ENCODE measurements at regions not wholly inside any gene's neighbourhood (a gene's known extent, or its start where the extent isn't known, plus 50 kb on each side); places are given as distances from the start of the nearest gene placed in this dataset.

GRCh38 chr9:108536836-108537601 is 318.8 kb downstream of the ACTL7B start:
- TF ChIP-seq, protein P1, sequence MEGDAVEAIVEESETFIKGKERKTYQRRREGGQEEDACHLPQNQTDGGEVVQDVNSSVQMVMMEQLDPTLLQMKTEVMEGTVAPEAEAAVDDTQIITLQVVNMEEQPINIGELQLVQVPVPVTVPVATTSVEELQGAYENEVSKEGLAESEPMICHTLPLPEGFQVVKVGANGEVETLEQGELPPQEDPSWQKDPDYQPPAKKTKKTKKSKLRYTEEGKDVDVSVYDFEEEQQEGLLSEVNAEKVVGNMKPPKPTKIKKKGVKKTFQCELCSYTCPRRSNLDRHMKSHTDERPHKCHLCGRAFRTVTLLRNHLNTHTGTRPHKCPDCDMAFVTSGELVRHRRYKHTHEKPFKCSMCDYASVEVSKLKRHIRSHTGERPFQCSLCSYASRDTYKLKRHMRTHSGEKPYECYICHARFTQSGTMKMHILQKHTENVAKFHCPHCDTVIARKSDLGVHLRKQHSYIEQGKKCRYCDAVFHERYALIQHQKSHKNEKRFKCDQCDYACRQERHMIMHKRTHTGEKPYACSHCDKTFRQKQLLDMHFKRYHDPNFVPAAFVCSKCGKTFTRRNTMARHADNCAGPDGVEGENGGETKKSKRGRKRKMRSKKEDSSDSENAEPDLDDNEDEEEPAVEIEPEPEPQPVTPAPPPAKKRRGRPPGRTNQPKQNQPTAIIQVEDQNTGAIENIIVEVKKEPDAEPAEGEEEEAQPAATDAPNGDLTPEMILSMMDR (conservative IDR thresholded peaks at IDR 0.05; ENCODE audit: low read depth, low read length): no peak
- no peak overlapping the region for H3K4me3 ChIP-seq (IDR thresholded peaks at IDR 0.05; ENCODE audit: insufficient read depth, low read depth, low read length)

DNA sequence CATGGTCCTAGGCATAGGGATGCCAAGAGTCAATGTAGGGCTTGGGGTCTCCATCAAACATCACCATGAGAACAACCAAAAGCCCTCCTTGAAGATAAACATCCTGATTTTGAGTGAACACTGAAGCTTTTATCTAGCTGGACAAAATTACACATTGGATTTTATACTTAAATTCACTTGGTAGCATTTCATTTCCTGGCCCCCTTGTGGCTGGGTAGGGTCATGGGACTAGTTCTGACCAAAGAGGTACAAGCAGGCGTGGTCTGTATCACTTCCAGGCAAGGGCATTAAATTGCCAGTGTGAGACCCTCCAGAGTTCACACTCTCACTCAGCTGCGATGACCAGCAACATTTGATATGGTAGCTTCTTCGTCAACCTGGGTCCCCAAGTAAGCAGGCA is 320.3 kb downstream of the ACTL7B start:
- H3K36me3 ChIP-seq (ENCODE audit: insufficient read depth): no peaks in the 10 kb centered on the region
- H3K4me2 ChIP-seq: no peak overlapping the region
- no peak overlapping the region for H2AFZ ChIP-seq (ENCODE audit: low read depth)
- no peak overlapping the region for H3K9ac ChIP-seq
- TF ChIP-seq, protein P1 (conservative IDR thresholded peaks at IDR 0.05; ENCODE audit: low read depth, low read length): peak; percentile 78
- H4K20me1 ChIP-seq (ENCODE audit: insufficient read depth): no peaks in the 10 kb centered on the region
- H3K4me1 ChIP-seq (ENCODE audit: low read depth, poor library complexity, severe bottlenecking): no peaks in the 10 kb centered on the region
- H3K79me2 ChIP-seq (ENCODE audit: insufficient read depth, low read depth): no peaks in the 10 kb centered on the region
- no peaks in the 10 kb centered on the region for H3K27me3 ChIP-seq (ENCODE audit: insufficient read depth, low read depth)
- H3K27ac ChIP-seq: no peak overlapping the region
- no peak overlapping the region for H3K4me3 ChIP-seq (IDR thresholded peaks at IDR 0.05; ENCODE audit: insufficient read depth, low read depth, low read length)

More at GRCh38 chr9:108536836-108537601, 318.8 kb downstream of the ACTL7B start:
- no peaks in the 10 kb centered on the region for H3K79me2 ChIP-seq (ENCODE audit: insufficient read depth, low read depth)
- no peak overlapping the region for H3K4me2 ChIP-seq
- H4K20me1 ChIP-seq (ENCODE audit: insufficient read depth): no peaks in the 10 kb centered on the region
- no peaks in the 10 kb centered on the region for H3K36me3 ChIP-seq (ENCODE audit: insufficient read depth)
- no peak overlapping the region for H3K27ac ChIP-seq
- H3K4me1 ChIP-seq (ENCODE audit: low read depth, poor library complexity, severe bottlenecking): no peaks in the 10 kb centered on the region
- no peak overlapping the region for H2AFZ ChIP-seq (ENCODE audit: low read depth)
- H3K27me3 ChIP-seq (ENCODE audit: insufficient read depth, low read depth): no peaks in the 10 kb centered on the region
- H3K9ac ChIP-seq: no peak overlapping the region

GRCh38 chr9:108534741-108535140 is 321.0 kb downstream of the ACTL7B start:
- H3K4me2 ChIP-seq: no peak overlapping the region

GRCh38 chr9:108530141-108530540 is 325.6 kb downstream of the ACTL7B start:
- H3K27me3 ChIP-seq (ENCODE audit: insufficient read depth, low read depth): no peaks in the 10 kb centered on the region
- no peak overlapping the region for H3K27ac ChIP-seq
- no peaks in the 10 kb centered on the region for H4K20me1 ChIP-seq (ENCODE audit: insufficient read depth)
- no peak overlapping the region for H3K4me2 ChIP-seq
- no peak overlapping the region for H2AFZ ChIP-seq (ENCODE audit: low read depth)
- no peaks in the 10 kb centered on the region for H3K36me3 ChIP-seq (ENCODE audit: insufficient read depth)
- H3K79me2 ChIP-seq (ENCODE audit: insufficient read depth, low read depth): no peaks in the 10 kb centered on the region
- no peak overlapping the region for H3K9ac ChIP-seq
- TF ChIP-seq, protein P1 (conservative IDR thresholded peaks at IDR 0.05; ENCODE audit: low read depth, low read length): no peak
- no peak overlapping the region for H3K4me3 ChIP-seq (IDR thresholded peaks at IDR 0.05; ENCODE audit: insufficient read depth, low read depth, low read length)
- no peaks in the 10 kb centered on the region for H3K4me1 ChIP-seq (ENCODE audit: low read depth, poor library complexity, severe bottlenecking)

More at GRCh38 chr9:108534741-108535140, 321.0 kb downstream of the ACTL7B start:
- H3K27me3 ChIP-seq (ENCODE audit: insufficient read depth, low read depth): no peaks in the 10 kb centered on the region
- H2AFZ ChIP-seq (ENCODE audit: low read depth): no peak overlapping the region
- TF ChIP-seq, protein P1 (conservative IDR thresholded peaks at IDR 0.05; ENCODE audit: low read depth, low read length): no peak
- no peak overlapping the region for H3K4me3 ChIP-seq (IDR thresholded peaks at IDR 0.05; ENCODE audit: insufficient read depth, low read depth, low read length)
- no peaks in the 10 kb centered on the region for H3K36me3 ChIP-seq (ENCODE audit: insufficient read depth)
- H3K4me1 ChIP-seq (ENCODE audit: low read depth, poor library complexity, severe bottlenecking): no peaks in the 10 kb centered on the region
- H3K27ac ChIP-seq: no peak overlapping the region
- H4K20me1 ChIP-seq (ENCODE audit: insufficient read depth): no peaks in the 10 kb centered on the region
- no peaks in the 10 kb centered on the region for H3K79me2 ChIP-seq (ENCODE audit: insufficient read depth, low read depth)
- no peak overlapping the region for H3K9ac ChIP-seq

All from KMS-11 (cell line).